ENCODE measurements at regions not wholly inside any gene's neighbourhood (a gene's known extent, or its start where the extent isn't known, plus 50 kb on each side); places are given as distances from the start of the nearest gene placed in this dataset.

GRCh38 chr6:8195714-8196102, 93.4 kb upstream of the EEF1E1 start:
- 57% methylated on average over 3 of the region's 4 CpGs for WGBS (ENCODE audit: insufficient coverage, low lambda C conversion rate)
- H3K27ac ChIP-seq (ENCODE audit: low read length) = no peak overlapping the region

GRCh38 chr6:8195040-8195713, 92.8 kb upstream of the EEF1E1 start:
- Histone ChIP-seq H3K4me1 (ENCODE audit: control insufficient read depth, insufficient read depth, low read length) (no peaks in the 10 kb centered on the region), H3K27ac (ENCODE audit: low read length) (no peak overlapping the region), H3K9me3 (ENCODE audit: control insufficient read depth, low read depth, low read length) (no peaks in the 10 kb centered on the region), H3K27me3 (ENCODE audit: control insufficient read depth, insufficient read depth, low read length) (no peaks in the 10 kb centered on the region), H3K36me3 (ENCODE audit: control insufficient read depth, insufficient read depth, low read length) (no peaks in the 10 kb centered on the region), H3K4me3 (ENCODE audit: low read length) (no peak overlapping the region)
- WGBS (ENCODE audit: insufficient coverage, low lambda C conversion rate) = no CpG with 5 or more reads among the region's 3 CpGs
- no peak for DNase-seq

More at GRCh38 chr6:8195714-8196102, 93.4 kb upstream of the EEF1E1 start:
- Histone ChIP-seq H3K4me1 (ENCODE audit: control insufficient read depth, insufficient read depth, low read length) (no peaks in the 10 kb centered on the region), H3K27me3 (ENCODE audit: control insufficient read depth, insufficient read depth, low read length) (no peaks in the 10 kb centered on the region), H3K36me3 (ENCODE audit: control insufficient read depth, insufficient read depth, low read length) (no peaks in the 10 kb centered on the region), H3K4me3 (ENCODE audit: low read length) (no peak overlapping the region), H3K9me3 (ENCODE audit: control insufficient read depth, low read depth, low read length) (no peaks in the 10 kb centered on the region)
- DNase-seq = no peak

GRCh38 chr6:8194490-8194889, 92.1 kb upstream of the EEF1E1 start:
- WGBS (ENCODE audit: insufficient coverage, low lambda C conversion rate) = no CpG with 5 or more reads among the region's 3 CpGs
- Histone ChIP-seq H3K27me3 (ENCODE audit: control insufficient read depth, insufficient read depth, low read length) (no peaks in the 10 kb centered on the region), H3K4me1 (ENCODE audit: control insufficient read depth, insufficient read depth, low read length) (no peaks in the 10 kb centered on the region), H3K36me3 (ENCODE audit: control insufficient read depth, insufficient read depth, low read length) (no peaks in the 10 kb centered on the region), H3K4me3 (ENCODE audit: low read length) (no peak overlapping the region), H3K27ac (ENCODE audit: low read length) (no peak overlapping the region), H3K9me3 (ENCODE audit: control insufficient read depth, low read depth, low read length) (no peaks in the 10 kb centered on the region)
- no peak for DNase-seq

- H3K4me1 ChIP-seq (ENCODE audit: control insufficient read depth, insufficient read depth, low read length) = no peaks in the 10 kb centered on the region
- no peak overlapping the region for H3K4me3 ChIP-seq (ENCODE audit: low read length)
- H3K9me3 ChIP-seq (ENCODE audit: control insufficient read depth, low read depth, low read length) = no peaks in the 10 kb centered on the region
- H3K27me3 ChIP-seq (ENCODE audit: control insufficient read depth, insufficient read depth, low read length) = no peaks in the 10 kb centered on the region
- no peak for DNase-seq
- WGBS (ENCODE audit: insufficient coverage, low lambda C conversion rate) = 100% methylated on average over 1 of the region's 4 CpGs
- no peak overlapping the region for H3K27ac ChIP-seq (ENCODE audit: low read length)
- no peaks in the 10 kb centered on the region for H3K36me3 ChIP-seq (ENCODE audit: control insufficient read depth, insufficient read depth, low read length)
These were observed 91.2 kb upstream of the EEF1E1 start for GRCh38 chr6:8193541-8193940.

DNA sequence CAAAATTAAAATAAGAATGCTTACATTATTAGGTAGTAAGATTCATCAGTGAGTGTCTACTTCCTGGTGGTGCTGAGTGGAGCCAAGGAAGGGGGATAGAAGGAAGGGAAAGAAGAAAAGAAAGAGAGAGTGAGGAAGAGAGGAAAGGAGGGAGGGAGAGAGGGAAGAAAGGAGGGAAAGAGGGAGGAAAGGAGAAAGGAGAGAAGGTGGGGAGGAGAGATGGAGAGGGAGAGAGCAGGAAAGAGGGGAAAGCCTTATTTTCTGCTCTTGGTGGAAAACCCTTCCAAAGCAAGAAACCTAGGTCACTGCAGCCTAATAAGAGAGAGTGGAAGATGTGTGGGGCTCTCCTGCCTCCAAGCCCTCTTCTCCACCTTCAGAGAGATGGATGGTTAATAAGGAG, 90.2 kb upstream of the EEF1E1 start:
- no peak overlapping the region for H3K4me3 ChIP-seq (ENCODE audit: low read length)
- no peaks in the 10 kb centered on the region for H3K36me3 ChIP-seq (ENCODE audit: control insufficient read depth, insufficient read depth, low read length)
- H3K27me3 ChIP-seq (ENCODE audit: control insufficient read depth, insufficient read depth, low read length) = no peaks in the 10 kb centered on the region
- DNase-seq = no peak
- no peak overlapping the region for H3K27ac ChIP-seq (ENCODE audit: low read length)
- H3K9me3 ChIP-seq (ENCODE audit: control insufficient read depth, low read depth, low read length) = no peaks in the 10 kb centered on the region
- H3K4me1 ChIP-seq (ENCODE audit: control insufficient read depth, insufficient read depth, low read length) = no peaks in the 10 kb centered on the region

- Histone ChIP-seq H3K4me1 (ENCODE audit: control insufficient read depth, insufficient read depth, low read length) (no peaks in the 10 kb centered on the region), H3K4me3 (ENCODE audit: low read length) (no peak overlapping the region), H3K27ac (ENCODE audit: low read length) (no peak overlapping the region), H3K27me3 (ENCODE audit: control insufficient read depth, insufficient read depth, low read length) (no peaks in the 10 kb centered on the region), H3K9me3 (ENCODE audit: control insufficient read depth, low read depth, low read length) (no peaks in the 10 kb centered on the region), H3K36me3 (ENCODE audit: control insufficient read depth, insufficient read depth, low read length) (no peaks in the 10 kb centered on the region)
- no peak for DNase-seq
- 100% methylated on average over 2 of the region's 5 CpGs for WGBS (ENCODE audit: insufficient coverage, low lambda C conversion rate)
These were observed 89.7 kb upstream of the EEF1E1 start for GRCh38 chr6:8192067-8192466.

- Histone ChIP-seq H3K9me3 (ENCODE audit: control insufficient read depth, low read depth, low read length) (no peaks in the 10 kb centered on the region), H3K36me3 (ENCODE audit: control insufficient read depth, insufficient read depth, low read length) (no peaks in the 10 kb centered on the region), H3K4me3 (ENCODE audit: low read length) (no peak overlapping the region), H3K27ac (ENCODE audit: low read length) (no peak overlapping the region), H3K4me1 (ENCODE audit: control insufficient read depth, insufficient read depth, low read length) (no peaks in the 10 kb centered on the region), H3K27me3 (ENCODE audit: control insufficient read depth, insufficient read depth, low read length) (no peaks in the 10 kb centered on the region)
- DNase-seq = no peak
- no CpG with 5 or more reads among the region's 7 CpGs for WGBS (ENCODE audit: insufficient coverage, low lambda C conversion rate)
These were observed 89.3 kb upstream of the EEF1E1 start for GRCh38 chr6:8191629-8192028.

- H3K4me1 ChIP-seq (ENCODE audit: control insufficient read depth, insufficient read depth, low read length) = no peaks in the 10 kb centered on the region
- no peak for DNase-seq
- H3K4me3 ChIP-seq (ENCODE audit: low read length) = no peak overlapping the region
- no peaks in the 10 kb centered on the region for H3K36me3 ChIP-seq (ENCODE audit: control insufficient read depth, insufficient read depth, low read length)
- no peaks in the 10 kb centered on the region for H3K27me3 ChIP-seq (ENCODE audit: control insufficient read depth, insufficient read depth, low read length)
- no peak overlapping the region for H3K27ac ChIP-seq (ENCODE audit: low read length)
- WGBS (ENCODE audit: insufficient coverage, low lambda C conversion rate) = 94% methylated on average over 2 of the region's 2 CpGs
- H3K9me3 ChIP-seq (ENCODE audit: control insufficient read depth, low read depth, low read length) = no peaks in the 10 kb centered on the region
These were observed 84.9 kb upstream of the EEF1E1 start for GRCh38 chr6:8187209-8187608.

DNA sequence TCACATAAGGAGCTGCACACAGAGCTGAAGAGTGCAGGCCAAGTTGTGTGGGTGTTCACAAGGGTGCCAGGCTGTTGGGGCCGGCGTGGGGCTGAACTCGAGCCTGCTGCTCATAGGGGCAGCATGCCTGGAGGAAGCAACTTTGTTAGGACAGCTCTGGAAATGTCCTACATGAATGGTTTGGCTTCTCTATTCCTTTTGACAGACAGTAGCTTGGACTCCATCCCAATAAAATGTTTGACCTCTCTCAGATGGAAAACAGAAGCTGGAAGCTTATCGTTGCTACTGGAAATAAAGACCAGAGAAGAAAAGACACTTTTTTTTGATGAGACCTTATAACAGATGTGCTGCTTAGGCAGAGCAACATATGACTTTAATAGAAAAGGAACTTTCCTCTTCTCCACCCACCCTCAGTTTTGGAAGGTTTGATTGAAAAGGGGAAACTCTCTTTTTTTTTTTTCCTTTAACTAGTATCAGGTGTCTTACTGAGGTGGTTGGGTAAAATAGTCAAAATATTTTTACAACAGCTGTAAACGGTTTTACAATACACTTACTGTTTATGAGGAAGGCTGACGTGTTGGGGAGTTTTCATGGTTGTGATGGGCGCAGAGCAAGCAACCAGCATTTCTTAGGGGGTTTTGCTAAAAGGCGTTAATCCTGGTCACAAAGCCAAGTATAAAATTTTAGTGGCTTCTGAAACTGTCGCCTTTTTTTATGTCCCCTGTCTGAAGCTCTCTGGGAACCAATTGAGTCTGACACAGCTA, 80.7 kb upstream of the EEF1E1 start:
- peaks cover 7% of the 10 kb centered on the region for H3K27me3 ChIP-seq (ENCODE audit: control insufficient read depth, insufficient read depth, low read length)
- 31% methylated on average over 3 of the region's 9 CpGs for WGBS (ENCODE audit: insufficient coverage, low lambda C conversion rate)
- H3K4me3 ChIP-seq (ENCODE audit: low read length) = no peak overlapping the region
- no peak overlapping the region for H3K27ac ChIP-seq (ENCODE audit: low read length)
- H3K36me3 ChIP-seq (ENCODE audit: control insufficient read depth, insufficient read depth, low read length) = no peaks in the 10 kb centered on the region
- no peak for DNase-seq
- H3K9me3 ChIP-seq (ENCODE audit: control insufficient read depth, low read depth, low read length) = no peaks in the 10 kb centered on the region
- no peaks in the 10 kb centered on the region for H3K4me1 ChIP-seq (ENCODE audit: control insufficient read depth, insufficient read depth, low read length)

GRCh38 chr6:8181951-8182845, 79.8 kb upstream of the EEF1E1 start:
- Histone ChIP-seq H3K4me1 (ENCODE audit: control insufficient read depth, insufficient read depth, low read length) (no peaks in the 10 kb centered on the region), H3K27ac (ENCODE audit: low read length) (no peak overlapping the region), H3K27me3 (ENCODE audit: control insufficient read depth, insufficient read depth, low read length) (peaks cover 9% of the 10 kb centered on the region), H3K9me3 (ENCODE audit: control insufficient read depth, low read depth, low read length) (no peaks in the 10 kb centered on the region), H3K4me3 (ENCODE audit: low read length) (no peak overlapping the region), H3K36me3 (ENCODE audit: control insufficient read depth, insufficient read depth, low read length) (no peaks in the 10 kb centered on the region)
- DNase-seq = no peak
- 59% methylated on average over 4 of the region's 10 CpGs for whole genome bisulfite sequencing (ENCODE audit: insufficient coverage, low lambda C conversion rate)

Data from large intestine (tissue), 3 donors.